Kidney epithelial cell (primary cell): ENCODE measurements at regions not wholly inside any gene's neighbourhood (a gene's known extent, or its start where the extent isn't known, plus 50 kb on each side); places are given as distances from the start of the nearest gene placed in this dataset.
A peak's percentile ranks its signal among the peaks of the same experiment; 100 is the strongest.

Source experiments
- DNase-seq: peaks from one replicate; pipeline ENCODE4 v3.0.0-alpha.2; 2010; ENCODE audit warnings: low read depth
- H3K27me3 ChIP-seq: 2 replicates; pipeline ENCODE4 v1.6.0; 2011; ENCODE audit warnings: low read length; ENCODE audit not compliant: control insufficient read depth, insufficient read depth
- H3K36me3 ChIP-seq: 2 replicates; pipeline ENCODE4 v1.5.1; 2011; ENCODE audit warnings: low read length; ENCODE audit not compliant: control insufficient read depth, insufficient read depth
- H3K4me3 ChIP-seq: 2 replicates; pipeline ENCODE4 v1.5.1; 2011; ENCODE audit warnings: low read depth, mild to moderate bottlenecking, control low read depth, low read length
- CTCF ChIP-seq: IDR thresholded peaks from 2 replicates; pipeline ENCODE4 v1.5.1; 2011; ENCODE audit warnings: mild to moderate bottlenecking, moderate library complexity, low read length, control low read depth, inconsistent platforms; ENCODE audit not compliant: insufficient read depth, poor library complexity, severe bottlenecking

GRCh38 chr1:219039017-219039681 is 134.5 kb upstream of the LYPLAL1 start:
- H3K27me3 ChIP-seq, result no peaks in the 10 kb centered on the region
- H3K4me3 ChIP-seq, result no peak overlapping the region
- DNase-seq, result no peak
- no peaks in the 10 kb centered on the region for H3K36me3 ChIP-seq
- TF ChIP-seq CTCF, result no peak

- H3K27me3 ChIP-seq, result no peaks in the 10 kb centered on the region
- TF ChIP-seq CTCF, result no peak
- H3K4me3 ChIP-seq, result no peak overlapping the region
- H3K36me3 ChIP-seq, result no peaks in the 10 kb centered on the region
- DNase-seq, result no peak
Observed at GRCh38 chr1:219039682-219040154, 134.0 kb upstream of the LYPLAL1 start.

GRCh38 chr1:219040291-219040690 is 133.4 kb upstream of the LYPLAL1 start:
- no peak for TF ChIP-seq CTCF
- no peaks in the 10 kb centered on the region for H3K27me3 ChIP-seq
- no peak overlapping the region for H3K4me3 ChIP-seq
- no peaks in the 10 kb centered on the region for H3K36me3 ChIP-seq
- no peak for DNase-seq

GRCh38 chr1:219041141-219041540 is 132.5 kb upstream of the LYPLAL1 start:
- Histone ChIP-seq H3K27me3 (no peaks in the 10 kb centered on the region), H3K4me3 (no peak overlapping the region), H3K36me3 (no peaks in the 10 kb centered on the region)
- peak; percentile 32 for DNase-seq
- no peak for TF ChIP-seq CTCF

DNA sequence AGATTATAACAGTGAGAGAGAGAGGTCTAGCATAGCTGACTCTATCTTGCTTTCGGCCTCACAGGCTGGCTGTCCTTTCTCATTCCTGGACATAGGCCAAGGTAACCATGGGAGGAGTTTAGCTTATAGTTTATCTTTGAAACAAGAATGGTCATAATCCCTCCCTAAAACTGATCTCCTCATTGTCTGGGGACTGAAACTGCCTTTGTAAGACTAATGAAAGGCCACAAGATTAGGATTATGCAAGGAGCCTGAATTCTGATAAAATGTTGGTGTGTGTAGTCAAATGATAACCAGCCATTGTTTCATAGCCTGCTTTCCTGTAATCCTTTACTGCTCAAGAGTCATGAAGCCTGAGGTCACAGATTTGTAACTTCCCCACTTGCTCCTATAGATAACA is 131.9 kb upstream of the LYPLAL1 start:
- no peak overlapping the region for H3K4me3 ChIP-seq
- no peaks in the 10 kb centered on the region for H3K27me3 ChIP-seq
- no peak for TF ChIP-seq CTCF
- no peaks in the 10 kb centered on the region for H3K36me3 ChIP-seq
- DNase-seq, result no peak

GRCh38 chr1:219042769-219043168 is 130.9 kb upstream of the LYPLAL1 start:
- Histone ChIP-seq H3K36me3 (no peaks in the 10 kb centered on the region), H3K27me3 (no peaks in the 10 kb centered on the region), H3K4me3 (no peak overlapping the region)
- DNase-seq, result no peak
- TF ChIP-seq CTCF, result no peak
